Activated naive CD8-positive, alpha-beta T cell treated with anti-CD3 and anti-CD28 coated beads, Interleukin-2, amount 50 U/mL, for 16 hours (primary cell): ENCODE measurements at regions not wholly inside any gene's neighbourhood (a gene's known extent, or its start where the extent isn't known, plus 50 kb on each side); places are given as distances from the start of the nearest gene placed in this dataset.

Source experiments
- DNase-seq: peaks from one replicate; pipeline ENCODE4 v3.0.0-alpha.2; 2020; ENCODE audit warnings: low read depth, low spot score

GRCh38 chr13:107121793-107122192 lies 553.9 kb upstream of the ARGLU1 start:
- no peak for DNase-seq

GRCh38 chr13:107119989-107120881 lies 552.3 kb upstream of the ARGLU1 start:
- no peak for DNase-seq

- no peak for DNase-seq
Observed at GRCh38 chr13:107118506-107118905, 550.6 kb upstream of the ARGLU1 start.

GRCh38 chr13:107117327-107118012 lies 549.5 kb upstream of the ARGLU1 start:
- DNase-seq: no peak

GRCh38 chr13:107113387-107113786 lies 545.5 kb upstream of the ARGLU1 start:
- DNase-seq: no peak

- no peak for DNase-seq
Observed at GRCh38 chr13:107111248-107111647, 543.3 kb upstream of the ARGLU1 start.

- DNase-seq: no peak
Observed at GRCh38 chr13:107104631-107105030, 536.7 kb upstream of the ARGLU1 start.

GRCh38 chr13:107102676-107103075 lies 534.7 kb upstream of the ARGLU1 start:
- DNase-seq: no peak

- DNase-seq: no peak
Observed at GRCh38 chr13:107099661-107100060, 531.7 kb upstream of the ARGLU1 start.

GRCh38 chr13:107097916-107098315 lies 530.0 kb upstream of the ARGLU1 start:
- DNase-seq: no peak

GRCh38 chr13:107095876-107096275 lies 527.9 kb upstream of the ARGLU1 start:
- DNase-seq: no peak

- no peak for DNase-seq
Observed at GRCh38 chr13:107091861-107092260, 523.9 kb upstream of the ARGLU1 start.

- DNase-seq: no peak
Observed at GRCh38 chr13:107091428-107091827, 523.5 kb upstream of the ARGLU1 start.

GRCh38 chr13:107088061-107088460 lies 520.1 kb upstream of the ARGLU1 start:
- no peak for DNase-seq

- DNase-seq: no peak
Observed at GRCh38 chr13:107079423-107080049, 511.6 kb upstream of the ARGLU1 start.

GRCh38 chr13:107078229-107078765 lies 510.4 kb upstream of the ARGLU1 start:
- no peak for DNase-seq

- no peak for DNase-seq
Observed at GRCh38 chr13:107076801-107077200, 508.9 kb upstream of the ARGLU1 start.

- no peak for DNase-seq
Observed at GRCh38 chr13:107075576-107075975, 507.6 kb upstream of the ARGLU1 start.

GRCh38 chr13:107070792-107071191 lies 502.9 kb upstream of the ARGLU1 start:
- DNase-seq: no peak

GRCh38 chr13:107069108-107069776 lies 501.3 kb upstream of the ARGLU1 start:
- DNase-seq: no peak

- DNase-seq: no peak
Observed at GRCh38 chr13:107067381-107067780, 499.4 kb upstream of the ARGLU1 start.

- no peak for DNase-seq
Observed at GRCh38 chr13:107066355-107066754, 498.4 kb upstream of the ARGLU1 start.
